HG02798 (cell line): ENCODE measurements at regions not wholly inside any gene's neighbourhood (a gene's known extent, or its start where the extent isn't known, plus 50 kb on each side); places are given as distances from the start of the nearest gene placed in this dataset.

Source experiments
- ATAC-seq: cut with Tn5 transposase; IDR thresholded peaks from one replicate; pipeline ENCODE4 v1.9.1; 2021; ENCODE audit warnings: mild to moderate bottlenecking; ENCODE audit not compliant: unreplicated experiment, poor library complexity

- no peak for ATAC-seq
Observed at GRCh38 chr18:46318356-46318755, 214.2 kb downstream of the HAUS1 start.

GRCh38 chr18:46319783-46320182 lies 215.6 kb downstream of the HAUS1 start:
- ATAC-seq, result no peak

- no peak for ATAC-seq
Observed at GRCh38 chr18:46320297-46320696, 216.1 kb downstream of the HAUS1 start.

GRCh38 chr18:46320928-46321711 lies 216.9 kb downstream of the HAUS1 start:
- ATAC-seq, result no peak

GRCh38 chr18:46321955-46322354 lies 217.8 kb downstream of the HAUS1 start:
- no peak for ATAC-seq

- no peak for ATAC-seq
Observed at GRCh38 chr18:46322411-46322891, 218.3 kb downstream of the HAUS1 start.

- ATAC-seq, result no peak
Observed at GRCh38 chr18:46322941-46323340, 218.8 kb downstream of the HAUS1 start.

- no peak for ATAC-seq
Observed at GRCh38 chr18:46324087-46324955, 220.1 kb downstream of the HAUS1 start.

GRCh38 chr18:46325895-46326294 lies 221.7 kb downstream of the HAUS1 start:
- ATAC-seq, result no peak

- ATAC-seq, result no peak
Observed at GRCh38 chr18:46329736-46330246, 225.6 kb downstream of the HAUS1 start.

- no peak for ATAC-seq
Observed at GRCh38 chr18:46331316-46331715, 227.1 kb downstream of the HAUS1 start.

- no peak for ATAC-seq
Observed at GRCh38 chr18:46332286-46332801, 228.2 kb downstream of the HAUS1 start.

GRCh38 chr18:46332921-46333341 lies 228.7 kb downstream of the HAUS1 start:
- ATAC-seq, result no peak

GRCh38 chr18:46333431-46334135 lies 229.4 kb downstream of the HAUS1 start:
- no peak for ATAC-seq

- no peak for ATAC-seq
Observed at GRCh38 chr18:46334868-46335281, 230.7 kb downstream of the HAUS1 start.

- no peak for ATAC-seq
Observed at GRCh38 chr18:46335534-46336101, 231.4 kb downstream of the HAUS1 start.

GRCh38 chr18:46336278-46337111 lies 232.3 kb downstream of the HAUS1 start:
- no peak for ATAC-seq

GRCh38 chr18:46337271-46337670 lies 233.1 kb downstream of the HAUS1 start:
- ATAC-seq, result no peak

- no peak for ATAC-seq
Observed at GRCh38 chr18:46338205-46338604, 234.0 kb downstream of the HAUS1 start.
